GM18870 (cell line): ENCODE measurements at regions not wholly inside any gene's neighbourhood (a gene's known extent, or its start where the extent isn't known, plus 50 kb on each side); places are given as distances from the start of the nearest gene placed in this dataset.
A peak's percentile ranks its signal among the peaks of the same experiment; 100 is the strongest.
"Not testable (repeated sequence)": the region's sequence is repeated elsewhere in the genome, so short reads cannot be mapped to it uniquely, and the experiment has no call there.

Experiments
- ATAC-seq: cut with Tn5 transposase; IDR thresholded peaks from one replicate; pipeline ENCODE4 v1.9.1; 2021; ENCODE audit warnings: moderate library complexity; ENCODE audit not compliant: unreplicated experiment

DNA sequence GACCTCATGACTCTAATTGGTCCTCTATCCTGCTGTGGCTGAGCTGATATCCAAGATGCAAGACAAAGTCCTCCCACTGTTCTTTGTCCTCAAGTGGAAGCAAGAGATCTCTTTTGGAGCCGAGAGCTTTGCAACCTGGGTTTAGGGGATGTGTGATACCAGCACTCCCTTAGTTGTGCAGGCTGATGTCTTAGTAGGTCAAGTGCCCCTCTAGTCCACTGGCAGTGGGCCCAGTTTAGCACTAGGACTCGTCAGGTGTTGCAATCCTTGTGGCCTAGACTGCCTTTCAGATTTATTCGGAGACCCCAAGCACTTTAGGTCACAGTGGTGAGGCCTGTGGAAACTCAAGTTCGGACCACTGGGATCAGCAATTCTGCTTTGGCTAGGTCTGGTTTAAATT is 64.0 kb downstream of the GPRASP3 start:
- no peak for ATAC-seq

GRCh38 chrX:102787283-102787682 is 66.7 kb downstream of the GPRASP3 start:
- no peak for ATAC-seq

GRCh38 chrX:102808336-102808735 is 87.8 kb downstream of the GPRASP3 start:
- no peak for ATAC-seq

GRCh38 chrX:102818269-102818668 is 97.7 kb downstream of the GPRASP3 start:
- not testable (repeated sequence) for ATAC-seq

GRCh38 chrX:102832661-102833060 is 104.4 kb upstream of the RAB40AL start:
- no peak for ATAC-seq

- no peak for ATAC-seq
These were observed 103.9 kb upstream of the RAB40AL start for GRCh38 chrX:102833136-102833535.

- no peak for ATAC-seq
These were observed 101.4 kb upstream of the RAB40AL start for GRCh38 chrX:102835504-102836146.

DNA sequence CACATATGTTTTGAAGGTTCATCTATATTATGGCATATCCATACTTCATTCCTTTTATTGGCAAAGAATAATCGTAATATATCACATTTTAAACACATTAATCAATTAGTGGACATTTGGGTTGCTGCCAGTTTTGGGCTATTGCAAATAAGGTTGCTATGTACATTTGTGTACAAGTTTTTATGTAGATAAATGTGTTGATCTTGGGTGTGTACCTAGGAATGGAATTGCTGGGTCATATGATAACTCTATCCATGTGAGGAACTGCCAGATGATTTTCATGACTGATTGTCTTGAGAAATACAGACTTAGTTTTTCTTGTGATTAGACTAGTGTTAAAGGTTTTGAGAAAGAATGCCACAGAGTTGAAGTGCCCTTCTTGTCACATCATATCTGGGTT is 99.2 kb upstream of the RAB40AL start:
- ATAC-seq, result no peak

DNA sequence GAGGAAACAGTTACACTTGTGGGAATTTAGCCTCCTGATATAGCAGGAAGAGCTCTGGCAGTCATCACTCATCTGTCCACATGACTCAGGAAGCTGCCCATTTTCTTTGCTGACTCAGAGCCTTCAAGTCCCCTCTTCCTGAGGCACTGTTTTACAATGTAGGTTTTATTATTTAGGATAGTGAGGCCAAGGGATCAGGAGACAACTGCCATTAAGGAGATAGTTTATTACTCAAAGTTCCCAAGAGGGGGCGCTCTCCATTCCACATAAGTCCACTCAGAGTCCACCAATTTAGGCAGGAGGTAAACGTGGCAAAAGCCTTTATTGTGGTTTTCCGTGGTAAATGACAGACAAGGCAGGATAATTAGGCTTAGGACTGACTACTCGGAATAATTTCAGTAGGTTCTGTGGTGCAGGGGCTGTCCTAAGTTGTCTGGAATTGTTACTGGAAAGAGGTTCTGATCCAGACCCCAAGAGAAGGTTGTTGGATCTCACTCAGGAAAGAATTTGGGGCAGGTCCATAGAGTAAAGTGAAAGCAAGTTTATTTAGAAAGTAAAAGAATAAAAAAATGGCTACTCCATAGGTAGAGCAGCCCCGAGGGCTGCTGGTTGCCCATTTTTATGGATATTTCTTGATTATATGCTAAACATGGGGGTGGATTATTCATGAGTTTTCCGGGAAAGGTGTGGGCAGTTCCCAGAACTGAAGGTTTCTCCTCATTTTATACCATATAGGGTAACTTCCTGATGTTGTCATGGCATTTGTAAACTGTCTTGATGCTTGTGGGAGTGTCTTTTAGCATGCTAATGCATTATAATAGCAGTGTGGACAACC is 96.0 kb upstream of the RAB40AL start:
- ATAC-seq, result no peak

DNA sequence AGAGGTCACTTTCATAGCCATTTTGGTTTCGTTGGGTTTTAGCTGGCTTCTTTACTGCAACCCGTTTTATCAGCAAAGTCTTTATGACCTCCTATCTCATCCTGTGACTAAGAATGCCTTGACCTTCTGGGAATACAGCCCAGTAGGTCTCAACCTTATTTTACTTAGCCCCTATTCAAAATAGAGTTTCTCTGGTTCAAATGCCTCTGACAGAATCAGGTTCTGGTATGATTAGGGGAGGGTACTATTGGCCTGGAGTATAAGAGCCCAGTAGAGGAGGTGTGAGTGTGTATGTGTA is 95.4 kb upstream of the RAB40AL start:
- no peak for ATAC-seq

GRCh38 chrX:102845020-102845419 is 92.1 kb upstream of the RAB40AL start:
- no peak for ATAC-seq

GRCh38 chrX:102846544-102847236 is 90.4 kb upstream of the RAB40AL start:
- ATAC-seq, result no peak

GRCh38 chrX:102847362-102847761 is 89.7 kb upstream of the RAB40AL start:
- no peak for ATAC-seq

DNA sequence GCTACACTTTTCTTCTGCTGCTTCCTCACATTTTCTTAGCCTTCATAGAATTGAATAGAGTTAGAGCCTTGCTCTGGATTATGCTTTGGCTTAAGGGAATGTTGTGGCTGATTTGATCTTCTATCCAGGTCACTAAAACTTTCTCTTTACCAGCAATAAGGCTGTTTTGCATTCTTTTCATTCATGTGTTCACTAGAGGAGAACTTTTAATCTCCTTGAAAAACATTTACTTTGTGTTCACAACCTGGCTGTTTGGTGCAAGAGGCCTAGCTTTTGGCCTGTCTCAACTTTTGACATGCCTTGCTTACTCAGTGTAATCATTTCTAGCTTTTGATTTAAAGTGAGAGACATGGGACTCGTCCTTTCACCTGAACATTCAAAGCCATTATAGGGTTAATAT is 87.7 kb upstream of the RAB40AL start:
- no peak for ATAC-seq

- ATAC-seq, result not testable (repeated sequence)
These were observed 78.1 kb upstream of the RAB40AL start for GRCh38 chrX:102858826-102859549.

DNA sequence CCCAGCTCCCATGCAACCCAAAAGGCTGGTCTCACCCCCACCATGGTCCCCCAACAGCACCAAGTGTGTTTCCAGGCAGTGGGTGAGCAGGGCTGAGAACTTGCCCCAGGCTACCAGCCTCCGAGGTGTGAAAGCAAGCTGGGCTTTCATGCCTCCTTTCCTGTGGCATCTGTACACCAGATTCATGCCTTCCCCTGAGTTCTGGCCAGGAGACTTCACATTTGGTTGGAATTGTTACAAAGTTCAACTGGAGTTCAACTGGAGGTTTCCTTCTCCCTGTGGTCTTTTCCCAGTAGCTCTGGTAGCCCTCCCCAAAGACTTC is 77.6 kb upstream of the RAB40AL start:
- ATAC-seq, result no peak

DNA sequence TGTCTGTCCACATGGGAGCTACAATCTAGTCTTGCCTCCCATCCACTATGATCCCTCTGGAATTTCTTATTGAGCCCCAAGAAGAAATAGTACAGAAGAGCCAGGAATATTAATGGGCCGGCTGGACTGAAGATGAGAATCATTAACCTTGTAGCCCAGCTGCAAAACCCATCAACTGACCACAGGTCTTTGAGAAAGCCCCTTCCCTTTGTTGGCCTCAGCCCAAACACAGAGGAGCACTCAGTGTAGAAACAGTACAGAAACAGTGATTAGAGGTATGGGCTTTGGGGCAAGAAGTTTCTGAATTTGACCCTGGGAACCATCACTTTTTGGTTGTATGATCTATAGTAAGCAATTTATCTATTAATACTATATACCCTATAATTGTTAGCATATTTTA is 76.8 kb upstream of the RAB40AL start:
- ATAC-seq, result peak; percentile 58

DNA sequence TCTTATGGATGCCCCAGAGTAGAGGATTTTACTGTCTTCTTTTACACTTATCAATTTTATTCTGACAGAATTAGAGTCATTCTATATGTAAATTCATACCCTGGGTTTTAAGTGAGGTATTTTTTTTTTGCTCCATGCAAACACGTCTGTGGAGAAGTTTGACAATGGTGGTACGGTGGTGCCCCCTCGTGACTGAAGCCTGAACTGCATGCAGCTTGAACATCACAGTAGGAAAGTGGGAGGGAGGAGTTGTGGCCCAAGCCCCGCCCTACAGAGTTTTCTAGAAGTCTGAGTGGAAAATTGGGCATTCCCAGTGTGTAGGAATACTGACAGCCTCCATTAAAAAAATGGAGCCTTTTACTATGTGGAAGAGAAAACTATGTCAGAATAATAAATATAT is 73.3 kb upstream of the RAB40AL start:
- peak; percentile 94 for ATAC-seq

DNA sequence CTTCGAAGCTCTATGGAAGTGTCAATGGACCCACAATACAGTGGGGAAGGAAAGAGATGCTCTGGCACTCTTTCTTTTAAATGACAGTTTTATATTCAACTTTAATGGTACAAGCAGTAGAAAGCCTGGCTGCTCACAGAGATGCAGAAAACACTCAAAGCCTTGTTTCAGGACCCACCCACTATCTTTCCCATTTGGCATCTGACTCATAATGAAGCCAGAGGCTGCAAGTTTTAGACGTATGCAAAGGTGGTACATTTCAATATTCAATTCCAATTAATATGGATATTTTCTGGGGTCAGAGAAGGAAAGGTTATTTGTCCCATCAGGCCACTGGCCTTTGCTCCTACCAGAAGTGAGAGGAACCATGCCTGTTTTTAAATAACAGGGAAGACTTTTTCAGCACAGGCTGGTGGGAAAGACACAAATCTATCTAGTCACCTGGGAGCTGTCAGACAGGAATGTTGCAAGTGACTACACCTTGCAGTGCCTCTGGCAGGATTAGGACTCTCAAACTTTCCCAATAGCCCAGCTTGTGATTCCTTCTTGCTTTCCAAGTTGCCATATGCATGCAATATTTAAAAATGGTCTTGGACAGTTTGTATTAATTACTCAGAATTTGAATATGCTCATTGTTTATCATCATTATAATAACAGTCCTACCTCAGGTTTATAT is 70.0 kb upstream of the RAB40AL start:
- no peak for ATAC-seq

- no peak for ATAC-seq
These were observed 53.6 kb upstream of the RAB40AL start for GRCh38 chrX:102883491-102883890.
